SK-N-SH (cell line): ENCODE measurements at regions not wholly inside any gene's neighbourhood (a gene's known extent, or its start where the extent isn't known, plus 50 kb on each side); places are given as distances from the start of the nearest gene placed in this dataset.

ENCODE experiments used
- EP300 ChIP-seq, 2 experiments: IDR thresholded peaks; 2 replicates each; pipeline versions ENCODE4 v1.4.0 to v1.6.1; 2012; ENCODE audit warnings: borderline replicate concordance in 1 of 2, low read depth in 1 of 2, low read length in 1 of 2
- IRF3 ChIP-seq: fragments of 150-350 bp; IDR thresholded peaks from 2 replicates; pipeline ENCODE4 v1.6.1; 2016; ENCODE audit warnings: mild to moderate bottlenecking, low read depth, low read length
- MXI1 ChIP-seq: IDR thresholded peaks from 2 replicates; pipeline ENCODE4 v1.6.1; 2012; ENCODE audit warnings: mild to moderate bottlenecking, low read depth, low read length, improper control_type of control experiment
- RCOR1 ChIP-seq: fragments of 150-350 bp; IDR thresholded peaks from 2 replicates; pipeline ENCODE4 v1.6.1; 2017; ENCODE audit warnings: antibody characterized with exemption, low read length
- SIN3A ChIP-seq: IDR thresholded peaks from 2 replicates; pipeline ENCODE4 v1.6.1; 2012; ENCODE audit warnings: low read depth, mild to moderate bottlenecking, low read length, moderate library complexity, borderline replicate concordance
- SMC3 ChIP-seq: IDR thresholded peaks from 2 replicates; pipeline ENCODE4 v1.6.1; 2012; ENCODE audit warnings: low read depth, low read length, improper control_type of control experiment
- TAF1 ChIP-seq: IDR thresholded peaks from 2 replicates; pipeline ENCODE4 v1.6.1; 2012; ENCODE audit warnings: low read depth, mild to moderate bottlenecking, low read length, moderate library complexity, borderline replicate concordance
- USF2 ChIP-seq: fragments of 150-350 bp; IDR thresholded peaks from 2 replicates; pipeline ENCODE4 v1.6.1; 2017; ENCODE audit warnings: antibody characterized with exemption, low read length, low read depth, borderline replicate concordance
- TF ChIP-seq, protein P1 (sequence below): IDR thresholded peaks from 2 replicates; pipeline ENCODE4 v1.4.0; 2012; ENCODE audit warnings: low read depth
- TF ChIP-seq, protein P2 (sequence below): IDR thresholded peaks from 2 replicates; pipeline ENCODE4 v1.6.1; 2012; ENCODE audit warnings: mild to moderate bottlenecking, low read depth, low read length, moderate library complexity
- TF ChIP-seq, protein P3 (sequence below): fragments of 200-600 bp; sonication (generic); IDR thresholded peaks from 2 replicates; pipeline ENCODE4 v1.6.1; 2017; ENCODE audit warnings: antibody characterized with exemption, mild to moderate bottlenecking, moderate library complexity

DNA sequence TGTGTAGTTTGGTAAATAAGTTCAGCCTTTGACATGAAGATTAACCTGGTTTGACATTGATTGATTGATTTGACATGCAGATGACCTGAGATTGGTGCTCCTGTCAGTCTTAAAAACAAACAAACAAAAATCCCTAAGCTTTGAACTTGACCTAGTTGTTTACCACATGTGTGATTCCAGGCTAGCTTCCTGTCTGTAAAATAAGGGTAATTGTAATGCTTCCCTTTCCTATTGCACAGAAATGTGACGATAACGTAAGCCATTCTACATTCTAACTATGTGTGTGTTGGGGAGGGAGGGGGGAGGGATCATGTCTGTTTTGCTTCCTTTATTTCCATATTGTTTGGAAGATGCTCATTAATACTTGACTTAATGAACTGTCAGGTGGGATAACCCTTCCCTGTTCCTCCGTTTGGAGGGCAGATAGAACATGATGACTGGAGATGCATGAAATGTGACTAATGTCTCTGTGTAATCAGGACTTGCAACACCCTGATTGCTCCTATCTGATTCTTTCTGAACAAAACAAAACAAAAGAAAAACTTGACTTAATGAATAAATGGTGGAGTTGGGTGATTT lies 106.1 kb upstream of the CLMP start:
- no peak for TF ChIP-seq EP300 (IDR thresholded peaks at IDR 0.05; ENCODE audit: borderline replicate concordance in 1 of 2, low read depth in 1 of 2, low read length in 1 of 2)
- TF ChIP-seq, protein P1, sequence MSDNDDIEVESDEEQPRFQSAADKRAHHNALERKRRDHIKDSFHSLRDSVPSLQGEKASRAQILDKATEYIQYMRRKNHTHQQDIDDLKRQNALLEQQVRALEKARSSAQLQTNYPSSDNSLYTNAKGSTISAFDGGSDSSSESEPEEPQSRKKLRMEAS = no peak
- TF ChIP-seq, protein P2, sequence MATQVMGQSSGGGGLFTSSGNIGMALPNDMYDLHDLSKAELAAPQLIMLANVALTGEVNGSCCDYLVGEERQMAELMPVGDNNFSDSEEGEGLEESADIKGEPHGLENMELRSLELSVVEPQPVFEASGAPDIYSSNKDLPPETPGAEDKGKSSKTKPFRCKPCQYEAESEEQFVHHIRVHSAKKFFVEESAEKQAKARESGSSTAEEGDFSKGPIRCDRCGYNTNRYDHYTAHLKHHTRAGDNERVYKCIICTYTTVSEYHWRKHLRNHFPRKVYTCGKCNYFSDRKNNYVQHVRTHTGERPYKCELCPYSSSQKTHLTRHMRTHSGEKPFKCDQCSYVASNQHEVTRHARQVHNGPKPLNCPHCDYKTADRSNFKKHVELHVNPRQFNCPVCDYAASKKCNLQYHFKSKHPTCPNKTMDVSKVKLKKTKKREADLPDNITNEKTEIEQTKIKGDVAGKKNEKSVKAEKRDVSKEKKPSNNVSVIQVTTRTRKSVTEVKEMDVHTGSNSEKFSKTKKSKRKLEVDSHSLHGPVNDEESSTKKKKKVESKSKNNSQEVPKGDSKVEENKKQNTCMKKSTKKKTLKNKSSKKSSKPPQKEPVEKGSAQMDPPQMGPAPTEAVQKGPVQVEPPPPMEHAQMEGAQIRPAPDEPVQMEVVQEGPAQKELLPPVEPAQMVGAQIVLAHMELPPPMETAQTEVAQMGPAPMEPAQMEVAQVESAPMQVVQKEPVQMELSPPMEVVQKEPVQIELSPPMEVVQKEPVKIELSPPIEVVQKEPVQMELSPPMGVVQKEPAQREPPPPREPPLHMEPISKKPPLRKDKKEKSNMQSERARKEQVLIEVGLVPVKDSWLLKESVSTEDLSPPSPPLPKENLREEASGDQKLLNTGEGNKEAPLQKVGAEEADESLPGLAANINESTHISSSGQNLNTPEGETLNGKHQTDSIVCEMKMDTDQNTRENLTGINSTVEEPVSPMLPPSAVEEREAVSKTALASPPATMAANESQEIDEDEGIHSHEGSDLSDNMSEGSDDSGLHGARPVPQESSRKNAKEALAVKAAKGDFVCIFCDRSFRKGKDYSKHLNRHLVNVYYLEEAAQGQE = no peak
- TF ChIP-seq TAF1 = no peak
- TF ChIP-seq, protein P3, sequence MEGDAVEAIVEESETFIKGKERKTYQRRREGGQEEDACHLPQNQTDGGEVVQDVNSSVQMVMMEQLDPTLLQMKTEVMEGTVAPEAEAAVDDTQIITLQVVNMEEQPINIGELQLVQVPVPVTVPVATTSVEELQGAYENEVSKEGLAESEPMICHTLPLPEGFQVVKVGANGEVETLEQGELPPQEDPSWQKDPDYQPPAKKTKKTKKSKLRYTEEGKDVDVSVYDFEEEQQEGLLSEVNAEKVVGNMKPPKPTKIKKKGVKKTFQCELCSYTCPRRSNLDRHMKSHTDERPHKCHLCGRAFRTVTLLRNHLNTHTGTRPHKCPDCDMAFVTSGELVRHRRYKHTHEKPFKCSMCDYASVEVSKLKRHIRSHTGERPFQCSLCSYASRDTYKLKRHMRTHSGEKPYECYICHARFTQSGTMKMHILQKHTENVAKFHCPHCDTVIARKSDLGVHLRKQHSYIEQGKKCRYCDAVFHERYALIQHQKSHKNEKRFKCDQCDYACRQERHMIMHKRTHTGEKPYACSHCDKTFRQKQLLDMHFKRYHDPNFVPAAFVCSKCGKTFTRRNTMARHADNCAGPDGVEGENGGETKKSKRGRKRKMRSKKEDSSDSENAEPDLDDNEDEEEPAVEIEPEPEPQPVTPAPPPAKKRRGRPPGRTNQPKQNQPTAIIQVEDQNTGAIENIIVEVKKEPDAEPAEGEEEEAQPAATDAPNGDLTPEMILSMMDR = no peak
- no peak for TF ChIP-seq MXI1
- no peak for TF ChIP-seq SIN3A
- TF ChIP-seq RCOR1 = no peak
- TF ChIP-seq USF2 = no peak
- no peak for TF ChIP-seq SMC3
- no peak for TF ChIP-seq IRF3
